ENCODE measurements at regions not wholly inside any gene's neighbourhood (a gene's known extent, or its start where the extent isn't known, plus 50 kb on each side); places are given as distances from the start of the nearest gene placed in this dataset.

GRCh38 chr1:29648026-29648425, 411.7 kb downstream of the PTPRU start:
- no peak for DNase-seq

GRCh38 chr1:29647581-29647980, 411.3 kb downstream of the PTPRU start:
- no peak for DNase-seq

- DNase-seq = no peak
Measured at GRCh38 chr1:29646161-29646775, 409.9 kb downstream of the PTPRU start.

- no peak for DNase-seq
Measured at GRCh38 chr1:29645586-29645985, 409.3 kb downstream of the PTPRU start.

DNA sequence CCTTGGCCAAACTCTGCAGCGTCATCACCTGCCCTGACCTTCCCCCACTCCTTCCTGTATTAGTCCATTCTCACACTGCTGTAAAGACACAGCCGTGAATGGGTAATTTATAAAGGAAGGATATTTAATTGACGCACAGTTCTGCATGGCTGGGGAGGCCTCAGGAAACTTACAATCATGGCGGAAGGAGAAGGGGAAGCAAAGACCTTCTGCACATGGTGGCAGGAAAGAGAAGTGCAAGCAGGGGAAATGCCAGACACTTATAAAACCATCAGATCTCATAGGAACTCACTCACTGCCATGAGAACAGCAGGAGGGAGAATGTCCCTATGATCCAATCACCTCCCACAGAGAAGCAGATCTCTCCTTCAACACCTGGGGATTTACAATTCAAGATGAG, 408.5 kb downstream of the PTPRU start:
- DNase-seq = no peak

DNA sequence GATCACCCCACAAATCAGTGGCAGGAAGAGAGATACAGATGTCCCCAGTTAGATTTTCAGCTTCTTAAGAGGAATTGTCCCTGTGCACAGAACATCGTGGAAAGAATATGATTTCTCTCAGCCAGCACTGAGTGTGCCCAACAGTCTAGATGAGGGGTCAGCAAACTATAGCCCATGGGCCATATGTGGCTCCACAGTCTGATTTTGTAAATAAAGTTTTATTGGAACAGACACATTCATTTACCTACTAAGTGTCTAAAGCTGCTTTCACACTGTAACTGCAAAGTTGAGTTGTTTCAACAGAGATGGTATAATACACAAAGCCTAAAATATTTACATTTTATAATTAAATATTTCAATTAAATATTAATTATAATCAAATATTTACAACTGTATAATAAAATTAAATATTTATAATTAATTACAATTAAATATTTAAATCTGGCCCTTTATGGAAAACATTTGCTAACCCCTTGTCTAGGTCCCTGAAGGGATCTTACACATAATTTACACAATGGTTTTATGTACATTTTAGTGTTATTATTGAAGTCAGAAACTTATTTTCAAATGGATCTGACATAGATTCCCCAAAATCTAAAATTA, 407.6 kb downstream of the PTPRU start:
- DNase-seq = no peak

DNA sequence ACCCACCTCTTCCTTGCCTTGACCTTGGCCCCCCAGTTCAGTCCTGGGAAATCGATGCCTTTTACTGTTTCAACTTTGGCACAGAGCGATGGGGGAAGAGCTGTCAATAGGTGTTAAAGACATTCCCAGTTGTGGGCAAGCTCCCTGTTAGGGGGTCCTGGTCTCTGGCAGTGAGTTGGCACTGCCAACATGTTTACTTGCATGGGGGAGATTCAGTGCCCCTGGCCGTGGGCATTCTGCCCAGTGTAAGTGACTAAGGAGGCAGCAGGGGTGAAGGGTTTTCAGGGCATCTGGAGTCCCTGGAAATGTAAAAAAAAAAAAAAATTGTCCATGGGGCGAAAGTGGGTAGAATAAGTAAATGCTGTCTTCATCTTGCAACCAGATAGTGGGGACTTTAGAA, 407.0 kb downstream of the PTPRU start:
- DNase-seq = no peak

GRCh38 chr1:29642519-29642918, 406.2 kb downstream of the PTPRU start:
- no peak for DNase-seq

- DNase-seq = no peak
Measured at GRCh38 chr1:29641921-29642320, 405.6 kb downstream of the PTPRU start.

GRCh38 chr1:29640428-29640785, 404.1 kb downstream of the PTPRU start:
- no peak for DNase-seq

- no peak for DNase-seq
Measured at GRCh38 chr1:29639741-29640427, 403.6 kb downstream of the PTPRU start.

DNA sequence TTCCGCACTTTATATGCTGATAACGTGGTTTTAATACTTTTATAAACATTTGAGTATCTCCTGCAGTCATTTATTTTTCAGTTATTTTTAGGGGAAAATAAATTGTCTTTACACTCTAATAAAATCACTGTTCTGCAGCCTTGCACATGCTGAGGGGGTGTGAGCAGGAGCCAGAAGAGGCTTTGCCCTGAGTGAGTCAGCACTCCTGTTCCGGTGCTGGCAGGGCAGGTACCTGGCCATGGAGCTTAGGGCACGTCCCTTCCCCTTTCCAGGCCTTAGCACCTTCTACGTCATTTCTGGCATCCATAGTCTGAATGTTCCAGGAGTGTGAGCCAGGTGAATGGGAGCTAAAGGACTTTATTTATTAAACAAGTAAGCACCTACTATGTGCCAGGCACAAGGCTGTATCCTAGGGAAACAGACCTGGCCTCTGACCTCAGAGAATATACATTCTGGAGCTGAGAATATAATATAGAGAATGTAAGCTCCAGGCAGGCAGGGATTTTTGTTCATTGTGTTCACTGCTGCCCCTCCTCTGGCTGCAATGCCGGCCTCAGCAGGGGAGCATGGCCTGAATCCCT, 402.9 kb downstream of the PTPRU start:
- DNase-seq = no peak

GRCh38 chr1:29638281-29638680, 402.0 kb downstream of the PTPRU start:
- DNase-seq = no peak

GRCh38 chr1:29636936-29637335, 400.6 kb downstream of the PTPRU start:
- no peak for DNase-seq

GRCh38 chr1:29635501-29636263, 399.4 kb downstream of the PTPRU start:
- no peak for DNase-seq

- DNase-seq = no peak
Measured at GRCh38 chr1:29634746-29635335, 398.5 kb downstream of the PTPRU start.

- DNase-seq = no peak
Measured at GRCh38 chr1:29634324-29634723, 398.0 kb downstream of the PTPRU start.

GRCh38 chr1:29633771-29634170, 397.4 kb downstream of the PTPRU start:
- DNase-seq = no peak

- DNase-seq = peak; percentile 12
Measured at GRCh38 chr1:29632806-29633615, 396.7 kb downstream of the PTPRU start.

DNA sequence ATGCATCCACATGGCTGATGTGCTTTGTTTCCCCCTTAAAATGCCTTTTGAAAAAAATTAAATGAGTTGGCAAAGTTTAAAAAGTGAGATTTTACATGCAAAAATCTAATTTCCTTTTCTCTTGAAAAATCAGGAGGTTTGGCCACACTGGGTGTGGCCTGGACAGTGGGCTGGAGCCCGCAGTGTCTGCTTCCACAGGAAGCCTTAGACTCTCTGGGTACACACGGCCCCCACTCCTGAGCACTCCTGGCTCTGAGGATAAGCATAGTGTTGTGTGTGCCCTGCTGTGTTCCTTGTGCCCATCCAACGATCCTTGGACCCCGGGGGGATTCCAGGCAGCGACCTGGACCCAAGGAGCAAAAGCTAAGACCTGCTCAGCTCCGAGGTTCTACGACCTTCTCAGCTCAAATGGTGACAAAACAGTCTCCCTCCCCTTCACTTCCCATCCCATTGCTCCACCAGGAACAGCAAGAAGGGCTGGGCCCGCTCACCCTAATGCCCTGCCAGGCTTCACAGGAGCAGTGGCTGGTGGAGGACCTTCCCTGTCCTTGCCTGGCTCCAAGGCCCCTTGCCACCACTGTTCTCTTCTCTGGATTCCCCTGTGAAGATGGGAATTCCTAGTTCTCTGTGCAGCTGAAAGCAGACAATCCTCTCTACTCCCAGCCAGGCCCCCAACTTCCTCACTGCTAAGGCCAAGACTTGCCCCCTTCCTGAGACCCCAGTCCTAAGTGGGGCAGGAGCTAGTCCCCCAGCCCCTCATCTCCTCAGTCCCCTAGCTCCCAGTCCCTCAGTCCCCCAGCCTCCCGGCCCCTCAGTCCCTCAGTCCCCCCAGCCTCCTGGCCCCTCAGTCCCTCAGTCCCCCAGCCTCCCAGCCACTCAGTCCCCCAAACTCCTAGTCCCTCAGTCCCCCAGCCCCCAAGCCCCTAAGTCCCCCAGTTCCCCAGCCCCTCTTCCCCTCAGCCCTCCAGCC, 395.8 kb downstream of the PTPRU start:
- no peak for DNase-seq

- no peak for DNase-seq
Measured at GRCh38 chr1:29631361-29631760, 395.0 kb downstream of the PTPRU start.

Measured in hindlimb muscle (tissue), 1 donor.